Keratinocyte (primary cell): ENCODE measurements at regions not wholly inside any gene's neighbourhood (a gene's known extent, or its start where the extent isn't known, plus 50 kb on each side); places are given as distances from the start of the nearest gene placed in this dataset.

Experiments
- DNase-seq: peaks from one replicate; pipeline ENCODE4 v3.0.0-alpha.2; 2011; ENCODE audit warnings: low read depth, missing footprints, low spot score
- FAIRE-seq: peaks from 2 replicates; lab custom pipeline; 2011; peaks lifted over from hg19 to GRCh38; lab: Jason Lieb, UNC
- H2AFZ ChIP-seq: 2 replicates; pipeline ENCODE4 v1.6.0; 2012; ENCODE audit warnings: low read length, control low read depth, inconsistent platforms; ENCODE audit not compliant: control insufficient read depth
- H3K27ac ChIP-seq: 2 replicates; pipeline ENCODE4 v1.5.1; 2011; ENCODE audit warnings: low read length; ENCODE audit not compliant: control insufficient read depth, insufficient read depth
- H3K27me3 ChIP-seq: 3 replicates; pipeline ENCODE4 v1.6.0; 2011; ENCODE audit warnings: low read length; ENCODE audit not compliant: control insufficient read depth, insufficient read depth; ENCODE audit errors: extremely low read depth
- H3K36me3 ChIP-seq, 2 experiments: 2 replicates in 1 of 2; 3 replicates in 1 of 2; pipeline ENCODE4 v1.5.1; 2011; ENCODE audit warnings: low read length in 2 of 2, mild to moderate bottlenecking in 1 of 2; ENCODE audit not compliant: control insufficient read depth in 2 of 2, insufficient read depth in 2 of 2; ENCODE audit errors: extremely low read depth in 1 of 2
- H3K4me1 ChIP-seq: 3 replicates; pipeline ENCODE4 v1.5.1; 2011; ENCODE audit warnings: low read length; ENCODE audit not compliant: control insufficient read depth, insufficient read depth; ENCODE audit errors: extremely low read depth
- H3K4me2 ChIP-seq: 3 replicates; pipeline ENCODE4 v1.6.0; 2011; ENCODE audit warnings: low read depth, low read length; ENCODE audit not compliant: control insufficient read depth, insufficient read depth; ENCODE audit errors: extremely low read depth
- H3K4me3 ChIP-seq, 3 experiments: fragments of 200-600 bp in 1 of 3; sonication (generic) in 1 of 3; 2 replicates in 2 of 3; 3 replicates in 1 of 3; pipeline ENCODE4 v1.5.1; 2011 to 2016; ENCODE audit warnings: low read length in 3 of 3, mild to moderate bottlenecking in 3 of 3, control low read depth in 2 of 3, inconsistent platforms in 1 of 3, low read depth in 1 of 3, mixed read lengths in 1 of 3, mixed run types in 1 of 3, moderate library complexity in 1 of 3; ENCODE audit not compliant: control insufficient read depth in 2 of 3, insufficient read depth in 2 of 3; ENCODE audit errors: extremely low read depth in 1 of 3
- H3K79me2 ChIP-seq: 2 replicates; pipeline ENCODE4 v1.6.0; 2012; ENCODE audit warnings: low read length; ENCODE audit not compliant: control insufficient read depth, insufficient read depth
- H3K9ac ChIP-seq: 3 replicates; pipeline ENCODE4 v1.6.0; 2011; ENCODE audit warnings: low read length; ENCODE audit not compliant: control insufficient read depth, insufficient read depth; ENCODE audit errors: extremely low read depth
- H3K9me1 ChIP-seq: 3 replicates; pipeline ENCODE4 v1.6.0; 2011; ENCODE audit warnings: low read length; ENCODE audit not compliant: control insufficient read depth, insufficient read depth; ENCODE audit errors: extremely low read depth
- H3K9me3 ChIP-seq: 2 replicates; pipeline ENCODE4 v1.5.1; 2012; ENCODE audit warnings: low read depth, low read length; ENCODE audit not compliant: control insufficient read depth
- H4K20me1 ChIP-seq: 3 replicates; pipeline ENCODE4 v1.6.0; 2011; ENCODE audit warnings: low read length; ENCODE audit not compliant: control insufficient read depth, insufficient read depth; ENCODE audit errors: extremely low read depth
- EZH2 ChIP-seq: IDR thresholded peaks from one replicate; pipeline ENCODE4 v1.6.1; 2012; ENCODE audit warnings: inconsistent platforms, mild to moderate bottlenecking, low read length, moderate library complexity
- dilution Hi-C: fragments of 300-500 bp; cut with MboI; formaldehyde crosslinking; loops from one replicate; pipeline ENCODE4 v1.7.0; 2020; ENCODE audit warnings: low sequenced_read_pairs; ENCODE audit not compliant: extremely low pct_ligation_motif_present
- TF ChIP-seq, protein P1 (sequence below), 3 experiments: IDR thresholded peaks in 1 of 3; conservative IDR thresholded peaks in 1 of 3; optimal IDR thresholded peaks in 1 of 3; 2 replicates in 2 of 3; 3 replicates in 1 of 3; pipeline versions ENCODE3 to v1.5.1; 2011; ENCODE audit warnings: low read length in 3 of 3, mild to moderate bottlenecking in 3 of 3, moderate library complexity in 2 of 3, control low read depth in 1 of 3, inconsistent platforms in 1 of 3; ENCODE audit not compliant: insufficient read depth in 2 of 3; ENCODE audit errors: extremely low read depth in 1 of 3

DNA sequence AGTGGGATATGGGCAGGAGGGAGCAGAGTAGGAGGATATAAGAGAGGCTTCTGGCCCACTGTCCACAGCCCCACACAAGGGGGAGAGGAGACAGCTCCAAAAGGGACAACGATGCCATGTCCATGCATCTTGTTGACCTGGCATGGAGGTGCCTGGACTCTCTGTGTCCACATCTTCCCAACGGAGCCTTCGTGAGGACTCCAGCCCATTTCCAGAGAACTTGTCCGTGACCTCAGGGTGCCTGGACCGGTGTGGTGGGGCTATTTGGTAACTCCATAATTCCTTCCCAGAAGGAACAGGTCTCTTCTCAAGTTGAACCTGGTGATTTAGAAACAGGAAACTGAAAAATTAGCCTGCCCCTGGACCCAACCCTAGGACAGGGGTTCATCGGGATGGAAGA lies 133.9 kb downstream of the CYP26B1 start:
- Histone ChIP-seq H2AFZ (no peak overlapping the region), H3K79me2 (no peaks in the 10 kb centered on the region), H3K9me3 (no peaks in the 10 kb centered on the region), H3K9ac (no peak overlapping the region), H4K20me1 (no peaks in the 10 kb centered on the region), H3K36me3 (no peaks in the 10 kb centered on the region), H3K4me3 (no peak overlapping the region), H3K4me2 (no peak overlapping the region), H3K27ac (no peak overlapping the region), H3K9me1 (no peaks in the 10 kb centered on the region), H3K27me3 (no peaks in the 10 kb centered on the region), H3K4me1 (peaks cover 2% of the 10 kb centered on the region)
- dilution Hi-C loops, result no loop called here
- no peak for TF ChIP-seq EZH2
- TF ChIP-seq, protein P1, sequence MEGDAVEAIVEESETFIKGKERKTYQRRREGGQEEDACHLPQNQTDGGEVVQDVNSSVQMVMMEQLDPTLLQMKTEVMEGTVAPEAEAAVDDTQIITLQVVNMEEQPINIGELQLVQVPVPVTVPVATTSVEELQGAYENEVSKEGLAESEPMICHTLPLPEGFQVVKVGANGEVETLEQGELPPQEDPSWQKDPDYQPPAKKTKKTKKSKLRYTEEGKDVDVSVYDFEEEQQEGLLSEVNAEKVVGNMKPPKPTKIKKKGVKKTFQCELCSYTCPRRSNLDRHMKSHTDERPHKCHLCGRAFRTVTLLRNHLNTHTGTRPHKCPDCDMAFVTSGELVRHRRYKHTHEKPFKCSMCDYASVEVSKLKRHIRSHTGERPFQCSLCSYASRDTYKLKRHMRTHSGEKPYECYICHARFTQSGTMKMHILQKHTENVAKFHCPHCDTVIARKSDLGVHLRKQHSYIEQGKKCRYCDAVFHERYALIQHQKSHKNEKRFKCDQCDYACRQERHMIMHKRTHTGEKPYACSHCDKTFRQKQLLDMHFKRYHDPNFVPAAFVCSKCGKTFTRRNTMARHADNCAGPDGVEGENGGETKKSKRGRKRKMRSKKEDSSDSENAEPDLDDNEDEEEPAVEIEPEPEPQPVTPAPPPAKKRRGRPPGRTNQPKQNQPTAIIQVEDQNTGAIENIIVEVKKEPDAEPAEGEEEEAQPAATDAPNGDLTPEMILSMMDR (optimal IDR thresholded peaks at IDR 0.05 in 1 of 3, IDR thresholded peaks at IDR 0.05 in 1 of 3, conservative IDR thresholded peaks at IDR 0.05 in 1 of 3; ENCODE audit: extremely low read depth in 1 of 3, insufficient read depth in 2 of 3, low read length in 3 of 3), result no peak
- FAIRE-seq (no peak), DNase-seq (no peak)

DNA sequence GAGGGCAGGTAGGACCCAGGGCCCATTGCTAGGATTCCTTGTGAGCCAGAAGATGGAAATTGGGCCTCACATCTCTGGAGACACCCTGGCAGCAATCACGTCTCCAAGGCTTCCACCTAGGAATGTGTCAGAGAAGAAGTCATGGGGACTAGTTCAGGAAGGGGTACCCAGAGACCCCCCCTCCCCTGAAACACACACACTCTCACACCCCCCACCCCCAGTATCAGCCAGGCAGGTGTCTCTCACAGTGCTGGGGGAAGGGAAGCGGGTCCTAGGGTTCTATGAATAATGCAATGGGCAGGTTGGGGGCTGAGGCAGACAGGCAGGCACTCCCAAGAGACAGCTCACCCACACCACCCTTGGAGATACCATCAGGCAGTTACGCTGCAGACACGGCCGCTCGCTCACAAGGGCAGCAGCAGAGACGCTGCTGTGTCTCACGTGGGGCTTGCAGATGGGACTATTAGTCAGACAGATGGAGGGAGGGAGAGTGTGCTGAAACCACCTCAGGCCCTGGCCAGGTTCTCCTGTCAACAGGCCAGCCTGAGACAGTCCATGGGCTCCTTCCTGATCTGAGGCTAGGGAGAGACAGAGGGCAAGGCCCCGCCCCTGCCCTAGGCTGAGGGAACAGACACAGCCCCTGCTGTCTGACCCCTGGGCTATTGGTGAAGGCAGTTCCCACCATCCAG lies 134.6 kb downstream of the CYP26B1 start:
- no peaks in the 10 kb centered on the region for H3K36me3 ChIP-seq
- no peak overlapping the region for H3K4me2 ChIP-seq
- no peak overlapping the region for H3K9ac ChIP-seq
- no peak for TF ChIP-seq EZH2
- TF ChIP-seq, protein P1 (optimal IDR thresholded peaks at IDR 0.05 in 1 of 3, IDR thresholded peaks at IDR 0.05 in 1 of 3, conservative IDR thresholded peaks at IDR 0.05 in 1 of 3; ENCODE audit: extremely low read depth in 1 of 3, insufficient read depth in 2 of 3, low read length in 3 of 3), result no peak
- dilution Hi-C loops, result no loop called here
- H3K9me3 ChIP-seq, result no peaks in the 10 kb centered on the region
- no peaks in the 10 kb centered on the region for H3K27me3 ChIP-seq
- H3K4me1 ChIP-seq, result peaks cover 8% of the 10 kb centered on the region
- H3K27ac ChIP-seq, result no peak overlapping the region
- FAIRE-seq (no peak), DNase-seq (no peak)
- H3K9me1 ChIP-seq, result no peaks in the 10 kb centered on the region
- no peaks in the 10 kb centered on the region for H3K79me2 ChIP-seq
- H4K20me1 ChIP-seq, result no peaks in the 10 kb centered on the region
- H2AFZ ChIP-seq, result no peak overlapping the region
- no peak overlapping the region for H3K4me3 ChIP-seq
